Thyroid gland (tissue), 4 donors: ENCODE measurements at regions not wholly inside any gene's neighbourhood (a gene's known extent, or its start where the extent isn't known, plus 50 kb on each side); places are given as distances from the start of the nearest gene placed in this dataset.
A peak's percentile ranks its signal among the peaks of the same experiment; 100 is the strongest.

ENCODE experiments used
- DNase-seq, 2 donors: peaks; one replicate each; pipeline ENCODE4 v3.0.0-alpha.2; 2019
- H3K27ac ChIP-seq, 3 donors: fragments of 200-600 bp; sonication (generic); 1 replicate in 2 of 3; 2 replicates in 1 of 3; pipeline ENCODE4 v1.5.1; 2016 to 2019; ENCODE audit warnings: mild to moderate bottlenecking in 1 of 3, moderate library complexity in 1 of 3
- H3K27me3 ChIP-seq: fragments of 200-600 bp; sonication (generic); one replicate; pipeline ENCODE4 v1.5.1; 2019
- H3K36me3 ChIP-seq, 2 donors: fragments of 200-600 bp; sonication (generic); one replicate each; pipeline ENCODE4 v1.5.1; 2016 to 2019
- H3K4me1 ChIP-seq, 2 donors: fragments of 200-600 bp; sonication (generic); one replicate each; pipeline ENCODE4 v1.5.1; 2017 to 2019
- H3K4me3 ChIP-seq, 3 donors: fragments of 200-600 bp; sonication (generic); replicated peaks in 1 of 3; 1 replicate in 2 of 3; 2 replicates in 1 of 3; pipeline ENCODE4 v1.5.1; 2016; ENCODE audit warnings: mild to moderate bottlenecking in 1 of 3
- H3K9me3 ChIP-seq: fragments of 200-600 bp; sonication (generic); one replicate; pipeline ENCODE4 v1.5.1; 2017
- CTCF ChIP-seq, 6 experiments: fragments of 200-600 bp in 3 of 6; fragments of 450-650 bp in 3 of 6; sonication (generic) in 3 of 6; IDR thresholded peaks; one replicate each; pipeline ENCODE4 v1.5.1; 2016 to 2019; ENCODE audit warnings: antibody characterized with exemption in 6 of 6, mild to moderate bottlenecking in 2 of 6, inconsistent platforms in 1 of 6, moderate library complexity in 1 of 6
- POLR2A ChIP-seq, 2 donors: fragments of 450-650 bp; IDR thresholded peaks; one replicate each; pipeline ENCODE4 v1.6.1; 2017; ENCODE audit warnings: antibody characterized with exemption in 2 of 2, mild to moderate bottlenecking in 2 of 2, moderate library complexity in 1 of 2
- WGBS, 2 donors: methylation state at CpG; one replicate each; pipeline ENCODE4 v1.1.5; 2017; 5-methylcytosine and 5-hydroxymethylcytosine counted together
- intact Hi-C: fragments of 100-400 bp; cut with DNase I; formaldehyde crosslinking; loops from one replicate; pipeline ENCODE4 v1.15.1; 2023

DNA sequence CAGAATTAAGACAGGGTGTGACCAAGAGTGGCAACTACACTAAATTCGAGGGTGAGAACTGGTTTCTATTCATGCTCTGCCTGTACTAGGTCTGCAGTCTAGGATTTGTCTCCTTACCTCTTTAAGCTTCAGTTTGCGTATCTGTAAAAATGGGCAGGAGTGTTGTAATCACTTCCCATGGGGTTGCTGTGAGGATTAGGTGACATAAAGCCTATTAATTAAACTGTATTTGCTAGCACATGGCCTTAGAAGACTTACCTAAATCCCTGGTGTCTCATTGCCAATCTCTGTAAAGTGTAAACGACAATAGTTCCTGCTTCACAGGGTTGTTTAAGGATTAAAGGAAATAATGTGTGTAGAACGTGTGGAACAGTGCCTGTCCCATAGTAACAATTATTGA lies 193.6 kb downstream of the DRD1 start:
- Histone ChIP-seq H3K9me3 (no peaks in the 10 kb centered on the region), H3K27me3 (no peaks in the 10 kb centered on the region), H3K4me1 (no peaks in the 10 kb centered on the region), H3K4me3 (no peak overlapping the region), H3K36me3 (no peaks in the 10 kb centered on the region), H3K27ac (no peak overlapping the region)
- intact Hi-C loops, result no loop called here
- TF ChIP-seq CTCF (IDR thresholded peaks at IDR 0.05), result no peak
- no peak for TF ChIP-seq POLR2A (IDR thresholded peaks at IDR 0.05)
- 80 to 85% methylated on average over 4 of the region's 4 CpGs for WGBS, 2 donors
- no peak for DNase-seq

DNA sequence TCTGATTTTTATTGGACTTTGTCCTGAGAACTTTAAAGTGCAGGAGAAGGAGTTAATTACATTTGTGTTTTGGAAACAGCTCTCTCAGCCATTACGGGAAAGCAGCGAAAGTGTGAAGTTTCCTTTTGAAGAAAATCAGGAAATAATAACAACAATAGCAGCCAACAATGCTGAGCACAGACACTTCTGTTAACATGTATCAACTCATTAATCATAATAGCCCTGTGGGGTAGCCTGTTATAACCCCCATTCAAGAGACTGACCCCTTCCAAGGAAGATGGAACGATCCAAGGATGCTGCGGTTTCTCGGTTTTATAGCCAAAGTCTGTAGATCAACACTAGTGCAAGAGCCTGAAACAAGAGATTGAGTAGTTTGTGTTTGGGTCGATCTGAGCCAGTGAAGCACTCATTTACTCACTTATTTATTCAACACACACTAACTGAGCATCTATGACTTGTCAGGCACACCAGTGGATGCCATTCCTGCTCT lies 195.5 kb downstream of the DRD1 start:
- WGBS, 2 donors, result 67 to 78% methylated on average over 6 of the region's 6 CpGs
- no peaks in the 10 kb centered on the region for H3K9me3 ChIP-seq
- H3K36me3 ChIP-seq, result no peaks in the 10 kb centered on the region
- no peak for TF ChIP-seq CTCF (IDR thresholded peaks at IDR 0.05)
- TF ChIP-seq POLR2A (IDR thresholded peaks at IDR 0.05), result no peak
- H3K27me3 ChIP-seq, result no peaks in the 10 kb centered on the region
- DNase-seq, result no peak
- intact Hi-C loops, result no loop called here
- no peak overlapping the region for H3K27ac ChIP-seq
- no peaks in the 10 kb centered on the region for H3K4me1 ChIP-seq
- H3K4me3 ChIP-seq, result no peak overlapping the region

DNA sequence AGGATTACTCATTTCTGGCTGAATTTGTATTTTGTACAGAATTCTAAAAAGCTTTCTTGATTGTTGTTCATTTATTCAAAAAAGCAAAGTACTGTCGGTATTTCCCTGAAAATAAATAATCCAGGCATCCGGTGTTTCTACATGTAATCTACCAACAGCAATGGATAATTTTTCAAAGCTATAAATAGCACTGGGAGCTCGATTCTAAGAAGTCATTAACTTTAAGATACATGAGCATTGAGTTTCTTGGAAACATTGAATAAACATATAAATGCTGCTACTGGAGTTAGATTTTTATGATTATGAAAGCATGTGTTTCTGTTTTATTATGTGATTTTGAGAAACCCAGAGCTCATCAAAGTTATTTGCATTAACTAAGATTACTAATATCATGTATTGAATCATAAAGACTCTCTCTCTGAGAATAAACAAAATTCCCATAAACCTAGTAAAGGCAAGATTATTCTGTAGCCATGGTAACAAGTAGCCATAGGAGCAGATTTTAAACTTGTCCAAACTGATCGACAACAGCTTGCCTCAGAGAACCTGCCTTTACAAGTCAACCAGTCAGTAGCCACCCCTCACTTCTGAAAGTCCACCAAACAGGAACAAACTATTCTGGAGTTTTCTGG lies 197.0 kb downstream of the DRD1 start:
- Histone ChIP-seq H3K9me3 (no peaks in the 10 kb centered on the region), H3K4me1 (no peaks in the 10 kb centered on the region), H3K36me3 (no peaks in the 10 kb centered on the region), H3K27me3 (no peaks in the 10 kb centered on the region), H3K4me3 (no peak overlapping the region), H3K27ac (no peak overlapping the region)
- WGBS, 2 donors, result 68 to 75% methylated on average over 4 of the region's 4 CpGs
- no peak for TF ChIP-seq CTCF (IDR thresholded peaks at IDR 0.05)
- TF ChIP-seq POLR2A (IDR thresholded peaks at IDR 0.05), result no peak
- intact Hi-C loops, result no loop called here
- DNase-seq, result no peak

DNA sequence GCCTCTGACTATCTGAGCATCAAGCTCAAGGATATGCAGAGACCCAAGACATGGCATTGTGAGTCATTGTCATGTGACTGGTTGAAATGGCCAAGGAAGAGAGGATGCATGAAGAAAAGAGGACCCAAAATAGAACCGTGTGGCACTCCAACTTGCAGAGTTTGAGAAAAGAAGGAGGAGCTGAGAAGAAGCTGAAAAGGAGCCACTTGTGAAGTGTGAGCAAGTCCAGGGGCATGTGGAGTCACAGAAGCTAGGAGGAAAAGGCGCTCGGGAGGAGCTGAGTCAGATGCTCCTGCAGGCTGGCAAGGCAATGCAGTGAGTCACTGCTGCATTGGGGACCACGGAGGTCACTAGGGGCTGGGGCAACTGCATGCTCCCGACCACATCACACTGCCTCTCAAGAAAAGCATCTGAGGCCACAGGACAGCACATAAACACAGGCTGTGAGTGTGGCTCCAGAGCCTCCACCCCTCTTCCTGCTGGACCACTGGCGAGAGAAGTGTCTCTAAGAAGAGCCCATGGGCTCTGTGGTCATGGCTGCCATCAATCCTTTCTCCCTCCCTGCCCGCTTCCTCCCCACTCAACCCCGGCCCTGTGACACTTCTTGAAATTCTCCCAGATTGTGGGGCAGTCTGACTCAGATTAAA lies 197.6 kb downstream of the DRD1 start:
- Histone ChIP-seq H3K36me3 (no peaks in the 10 kb centered on the region), H3K27ac (no peak overlapping the region), H3K27me3 (no peaks in the 10 kb centered on the region), H3K4me1 (no peaks in the 10 kb centered on the region), H3K4me3 (no peak overlapping the region), H3K9me3 (no peaks in the 10 kb centered on the region)
- WGBS, 2 donors, result 65 to 69% methylated on average over 8 of the region's 8 CpGs
- DNase-seq, result peak in 1 of 2 donors; percentile 3
- TF ChIP-seq POLR2A (IDR thresholded peaks at IDR 0.05), result no peak
- TF ChIP-seq CTCF (IDR thresholded peaks at IDR 0.05), result no peak
- intact Hi-C loops, result no loop called here

GRCh38 chr5:175243441-175243840 lies 200.5 kb downstream of the DRD1 start:
- TF ChIP-seq CTCF (IDR thresholded peaks at IDR 0.05) (no peak), POLR2A (IDR thresholded peaks at IDR 0.05) (no peak)
- H3K27me3 ChIP-seq, result no peaks in the 10 kb centered on the region
- DNase-seq, result no peak
- intact Hi-C loops, result no loop called here
- no peaks in the 10 kb centered on the region for H3K4me1 ChIP-seq
- no peak overlapping the region for H3K4me3 ChIP-seq
- H3K27ac ChIP-seq, result no peak overlapping the region
- no peaks in the 10 kb centered on the region for H3K36me3 ChIP-seq
- no peaks in the 10 kb centered on the region for H3K9me3 ChIP-seq
- WGBS, 2 donors, result 75 to 82% methylated on average over 5 to 6 of the region's 6 CpGs
